Adrenal gland (tissue), 9 donors: ENCODE measurements at regions not wholly inside any gene's neighbourhood (a gene's known extent, or its start where the extent isn't known, plus 50 kb on each side); places are given as distances from the start of the nearest gene placed in this dataset.

ENCODE experiments used
- DNase-seq, 7 donors: peaks; one replicate each; pipeline ENCODE4 v3.0.0-alpha.2; 2019 to 2020
- H3K27ac ChIP-seq, 5 donors: fragments of 200-600 bp; sonication (generic) in 4 of 5; 1 replicate in 3 of 5; 2 replicates in 2 of 5; pipeline versions ENCODE4 v1.5.1 to v1.8.0; 2016 to 2020; ENCODE audit warnings: mild to moderate bottlenecking in 1 of 5
- H3K27me3 ChIP-seq: fragments of 200-600 bp; 2 replicates; pipeline ENCODE4 v1.8.0; 2021
- H3K36me3 ChIP-seq, 2 donors: fragments of 200-600 bp; replicated peaks in 1 of 2; 1 replicate in 1 of 2; 2 replicates in 1 of 2; pipeline versions ENCODE4 v1.5.1 to v1.8.0; 2018 to 2022
- H3K4me1 ChIP-seq, 2 donors: fragments of 200-600 bp; replicated peaks in 1 of 2; 1 replicate in 1 of 2; 2 replicates in 1 of 2; pipeline versions ENCODE4 v1.5.1 to v1.8.0; 2018 to 2021
- H3K4me3 ChIP-seq, 4 donors: fragments of 200-600 bp; sonication (generic) in 3 of 4; one replicate each; pipeline ENCODE4 v1.5.1; 2016 to 2018
- H3K9me3 ChIP-seq, 3 donors: fragments of 200-600 bp; sonication (generic) in 1 of 3; replicated peaks in 1 of 3; 1 replicate in 2 of 3; 2 replicates in 1 of 3; pipeline versions ENCODE4 v1.5.1 to v1.8.0; 2016 to 2021
- CTCF ChIP-seq, 6 experiments: fragments of 450-650 bp in 4 of 6; fragments of 200-600 bp in 2 of 6; sonication (generic) in 1 of 6; IDR thresholded peaks; 1 replicate in 5 of 6; 2 replicates in 1 of 6; pipeline versions ENCODE4 v1.5.1 to v1.8.0; 2016 to 2021; ENCODE audit warnings: antibody characterized with exemption in 6 of 6, mild to moderate bottlenecking in 2 of 6, moderate library complexity in 1 of 6
- POLR2A ChIP-seq, 2 donors: fragments of 450-650 bp; IDR thresholded peaks; one replicate each; pipeline ENCODE4 v1.6.1; 2017; ENCODE audit warnings: antibody characterized with exemption in 2 of 2, mild to moderate bottlenecking in 2 of 2, moderate library complexity in 1 of 2
- WGBS, 4 donors: extraction: QIAGEN DNeasy Blood & Tissue Kit in 2 of 4; methylation state at CpG; one replicate each; pipeline versions ENCODE4 v1.1.5 to v1.1.7; 2013 to 2017; 5-methylcytosine and 5-hydroxymethylcytosine counted together
- intact Hi-C, 2 donors: fragments of 100-400 bp; cut with DNase I; formaldehyde crosslinking; loops; one replicate each; pipeline versions ENCODE4 v1.14.1 to v1.15.0; 2022 to 2023
- donor health status: healthy with polysubstance abuse.
- donor health status: Bipolar disorder and iron deficiency.
- donor health status: DM: yes; HTN: yes; CAD: no.
- donor health status: DM: no; HTN: no; CAD: no.
- donor health status: DM: no; HTN: no; CAD: no.

GRCh38 chr5:107286447-107287098 lies 384.2 kb downstream of the EFNA5 start:
- TF ChIP-seq CTCF (IDR thresholded peaks at IDR 0.05): no peak
- TF ChIP-seq POLR2A (IDR thresholded peaks at IDR 0.05): no peak
- H3K9me3 ChIP-seq: no peaks in the 10 kb centered on the region
- 81 to 90% (median 83%) methylated on average over 7 of the region's 7 CpGs for WGBS, 4 donors
- no peaks in the 10 kb centered on the region for H3K27me3 ChIP-seq
- no peaks in the 10 kb centered on the region for H3K36me3 ChIP-seq
- no peaks in the 10 kb centered on the region for H3K4me1 ChIP-seq
- no peak overlapping the region for H3K27ac ChIP-seq
- no peak for DNase-seq
- H3K4me3 ChIP-seq: no peak overlapping the region
- intact Hi-C loops: no loop called here

- H3K4me3 ChIP-seq: no peak overlapping the region
- H3K27ac ChIP-seq: no peak overlapping the region
- no peaks in the 10 kb centered on the region for H3K9me3 ChIP-seq
- intact Hi-C loops: no loop called here
- WGBS, 4 donors: 74 to 89% (median 85%) methylated on average over 6 of the region's 6 CpGs
- no peak for DNase-seq
- H3K27me3 ChIP-seq: no peaks in the 10 kb centered on the region
- H3K4me1 ChIP-seq: no peaks in the 10 kb centered on the region
- TF ChIP-seq POLR2A (IDR thresholded peaks at IDR 0.05) (no peak), CTCF (IDR thresholded peaks at IDR 0.05) (no peak)
- no peaks in the 10 kb centered on the region for H3K36me3 ChIP-seq
Observed at GRCh38 chr5:107285772-107286171, 385.0 kb downstream of the EFNA5 start.

- Histone ChIP-seq H3K27ac (no peak overlapping the region), H3K9me3 (no peaks in the 10 kb centered on the region), H3K27me3 (no peaks in the 10 kb centered on the region), H3K4me1 (no peaks in the 10 kb centered on the region), H3K4me3 (no peak overlapping the region), H3K36me3 (no peaks in the 10 kb centered on the region)
- DNase-seq: no peak
- intact Hi-C loops: no loop called here
- TF ChIP-seq CTCF (IDR thresholded peaks at IDR 0.05): no peak
- TF ChIP-seq POLR2A (IDR thresholded peaks at IDR 0.05): no peak
- 73 to 86% (median 85%) methylated on average over 3 of the region's 3 CpGs for WGBS, 4 donors
Observed at GRCh38 chr5:107284822-107285525, 385.8 kb downstream of the EFNA5 start.

GRCh38 chr5:107282061-107282460 lies 388.7 kb downstream of the EFNA5 start:
- TF ChIP-seq POLR2A (IDR thresholded peaks at IDR 0.05): no peak
- TF ChIP-seq CTCF (IDR thresholded peaks at IDR 0.05): no peak
- H3K36me3 ChIP-seq: no peaks in the 10 kb centered on the region
- no peak for DNase-seq
- no peaks in the 10 kb centered on the region for H3K9me3 ChIP-seq
- 74 to 83% (median 78%) methylated on average over 2 of the region's 2 CpGs for WGBS, 4 donors
- intact Hi-C loops: no loop called here
- H3K27ac ChIP-seq: no peak overlapping the region
- no peak overlapping the region for H3K4me3 ChIP-seq
- H3K4me1 ChIP-seq: no peaks in the 10 kb centered on the region
- no peaks in the 10 kb centered on the region for H3K27me3 ChIP-seq
